ENCODE measurements at regions not wholly inside any gene's neighbourhood (a gene's known extent, or its start where the extent isn't known, plus 50 kb on each side); places are given as distances from the start of the nearest gene placed in this dataset.

DNA sequence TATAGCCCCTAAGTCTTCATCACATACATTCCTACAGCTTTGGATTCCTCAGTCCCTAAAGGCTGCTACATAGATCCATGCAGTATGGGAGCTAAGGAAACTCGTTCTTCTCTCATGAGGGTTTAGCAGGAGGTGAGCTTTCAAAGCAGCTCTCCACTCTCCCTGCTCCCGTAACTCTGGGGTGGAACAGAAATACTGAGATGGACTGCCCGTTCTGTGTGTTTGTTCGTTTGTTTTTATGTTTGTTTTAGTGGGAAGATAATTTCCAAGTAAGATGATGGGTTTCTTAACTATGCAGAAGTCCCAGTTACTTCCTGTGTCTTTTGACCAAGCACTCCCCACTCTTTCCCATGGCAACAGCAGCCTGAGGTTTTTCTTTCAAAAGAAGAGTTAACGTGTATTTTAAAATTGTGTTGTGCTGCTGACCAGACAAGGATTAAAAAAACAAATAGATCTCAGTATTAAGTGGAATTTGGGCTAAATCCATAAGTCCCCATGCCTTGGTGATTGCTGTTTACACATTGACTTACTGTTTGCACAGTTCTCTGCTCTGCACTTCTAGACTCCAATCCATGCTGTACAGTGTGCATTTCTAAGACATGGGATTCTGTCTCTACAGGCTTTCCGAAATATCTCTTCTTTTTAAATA lies 156.4 kb upstream of the SH3BP4 start:
- no peaks in the 10 kb centered on the region for H3K4me1 ChIP-seq (ENCODE audit: control insufficient read depth, insufficient read depth, low read length)
- WGBS (ENCODE audit: insufficient coverage, insufficient replicate concordance, low lambda C conversion rate, missing lambda C conversion rate) = 16% methylated on average over 6 of the region's 6 CpGs
- ATAC-seq = no peak
- CTCF ChIA-PET = no interaction called here
- TF ChIP-seq SMAD5 (IDR thresholded peaks at IDR 0.05; ENCODE audit: low read depth) (no peak), RCOR1 (conservative IDR thresholded peaks at IDR 0.05; ENCODE audit: low read depth, low read length) (no peak), SPI1 (IDR thresholded peaks at IDR 0.05; ENCODE audit: borderline replicate concordance, insufficient read depth, low read depth, low read length) (no peak)
- BruUV-seq (replicated peaks) = no TSS peak
- H3K4me3 ChIP-seq = no peak overlapping the region
- H3K79me2 ChIP-seq (ENCODE audit: control insufficient read depth, insufficient read depth, low read length) = no peaks in the 10 kb centered on the region
- DNase-seq (ENCODE audit: low read depth, low spot score) = no peak
- H3K36me3 ChIP-seq (ENCODE audit: control insufficient read depth in 2 of 2, insufficient read depth in 2 of 2, low read length in 1 of 2) = no peaks in the 10 kb centered on the region
- H3K27ac ChIP-seq (ENCODE audit: control insufficient read depth, insufficient read depth) = no peak overlapping the region
- H3K9ac ChIP-seq (ENCODE audit: control insufficient read depth, insufficient read depth, low read length) = no peak overlapping the region
- H4K20me1 ChIP-seq (ENCODE audit: control insufficient read depth, insufficient read depth) = no peaks in the 10 kb centered on the region
- POLR2A ChIA-PET = no interaction called here
- H2AFZ ChIP-seq (ENCODE audit: control insufficient read depth, low read depth, low read length) = no peak overlapping the region
- in situ Hi-C loops (cut with MboI) = no loop called here
- H3K4me2 ChIP-seq (ENCODE audit: control insufficient read depth, insufficient read depth) = no peak overlapping the region
- no peaks in the 10 kb centered on the region for H3K9me3 ChIP-seq (replicated peaks; ENCODE audit: control insufficient read depth, insufficient read depth, low read length)
- intact Hi-C loops (cut with micrococcal nuclease; ENCODE audit: unreplicated experiment) = no loop called here
- H3K27me3 ChIP-seq (replicated peaks in 1 of 2; ENCODE audit: control insufficient read depth in 2 of 2, insufficient read depth in 2 of 2, low read length in 1 of 2) = no peaks in the 10 kb centered on the region; a peak in 1 of 4 replicates
- no peak for FAIRE-seq
- SMC1A ChIA-PET (ENCODE audit: uncharacterized antibody, unreplicated experiment) = no interaction called here
- RAD21 ChIA-PET (ENCODE audit: unreplicated experiment) = no interaction called here

DNA sequence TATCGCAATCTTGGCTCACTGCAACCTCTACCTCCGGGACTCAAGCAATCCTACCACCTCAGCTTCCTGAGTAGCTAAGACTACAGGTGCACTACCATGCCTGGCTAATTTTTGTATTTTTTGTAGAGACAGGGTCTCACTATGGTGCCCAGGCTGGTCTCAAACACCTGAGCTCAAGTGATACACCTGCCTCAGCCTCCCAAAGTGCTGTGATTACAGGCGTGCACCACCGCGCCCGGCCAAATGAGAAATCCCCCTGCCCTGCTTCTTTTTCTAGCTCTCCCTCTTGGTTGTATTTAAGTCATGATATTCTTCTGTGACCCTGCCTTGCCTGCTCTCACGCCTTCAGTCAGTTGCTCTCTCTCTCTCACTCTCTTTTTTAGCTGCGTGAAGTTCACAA lies 157.0 kb upstream of the SH3BP4 start:
- DNase-seq (ENCODE audit: low read depth, low spot score) (no peak), FAIRE-seq (no peak), ATAC-seq (no peak)
- Histone ChIP-seq H4K20me1 (ENCODE audit: control insufficient read depth, insufficient read depth) (no peaks in the 10 kb centered on the region), H3K4me3 (no peak overlapping the region), H3K79me2 (ENCODE audit: control insufficient read depth, insufficient read depth, low read length) (no peaks in the 10 kb centered on the region), H3K36me3 (ENCODE audit: control insufficient read depth in 2 of 2, insufficient read depth in 2 of 2, low read length in 1 of 2) (no peaks in the 10 kb centered on the region), H3K4me1 (ENCODE audit: control insufficient read depth, insufficient read depth, low read length) (no peaks in the 10 kb centered on the region), H3K27me3 (replicated peaks in 1 of 2; ENCODE audit: control insufficient read depth in 2 of 2, insufficient read depth in 2 of 2, low read length in 1 of 2) (no peaks in the 10 kb centered on the region), H3K9ac (ENCODE audit: control insufficient read depth, insufficient read depth, low read length) (no peak overlapping the region), H2AFZ (ENCODE audit: control insufficient read depth, low read depth, low read length) (no peak overlapping the region), H3K9me3 (replicated peaks; ENCODE audit: control insufficient read depth, insufficient read depth, low read length) (no peaks in the 10 kb centered on the region), H3K4me2 (ENCODE audit: control insufficient read depth, insufficient read depth) (no peak overlapping the region), H3K27ac (ENCODE audit: control insufficient read depth, insufficient read depth) (no peak overlapping the region)
- TF ChIP-seq CBX3 (IDR thresholded peaks at IDR 0.05; ENCODE audit: borderline replicate concordance, low read depth) (no peak), CBX5 (IDR thresholded peaks at IDR 0.05; ENCODE audit: low read depth) (no peak), NR2F1 (conservative IDR thresholded peaks at IDR 0.05) (no peak), MTA3 (IDR thresholded peaks at IDR 0.05; ENCODE audit: borderline replicate concordance, low read length) (no peak), YY1 (IDR thresholded peaks at IDR 0.05; ENCODE audit: low read depth, low read length) (no peak)
- ChIA-PET CTCF (no interaction called here), RAD21 (ENCODE audit: unreplicated experiment) (no interaction called here), SMC1A (ENCODE audit: uncharacterized antibody, unreplicated experiment) (no interaction called here), POLR2A (no interaction called here)
- 36% methylated on average over 8 of the region's 8 CpGs for WGBS (ENCODE audit: insufficient coverage, insufficient replicate concordance, low lambda C conversion rate, missing lambda C conversion rate)
- intact Hi-C loops (cut with micrococcal nuclease; ENCODE audit: unreplicated experiment) = no loop called here
- no TSS peak for BruUV-seq (replicated peaks)
- in situ Hi-C loops (cut with MboI) = no loop called here
